Ammon's horn (tissue), 1 donor: ENCODE measurements at regions not wholly inside any gene's neighbourhood (a gene's known extent, or its start where the extent isn't known, plus 50 kb on each side); places are given as distances from the start of the nearest gene placed in this dataset.
"Not testable (repeated sequence)": the region's sequence is repeated elsewhere in the genome, so short reads cannot be mapped to it uniquely, and the experiment has no call there.

Source experiments
- DNase-seq: peaks from one replicate; pipeline ENCODE4 v3.0.0-alpha.2; 2016; ENCODE audit warnings: low spot score

GRCh38 chr6:147977851-147978465, 364.7 kb upstream of the SASH1 start:
- DNase-seq, result no peak

DNA sequence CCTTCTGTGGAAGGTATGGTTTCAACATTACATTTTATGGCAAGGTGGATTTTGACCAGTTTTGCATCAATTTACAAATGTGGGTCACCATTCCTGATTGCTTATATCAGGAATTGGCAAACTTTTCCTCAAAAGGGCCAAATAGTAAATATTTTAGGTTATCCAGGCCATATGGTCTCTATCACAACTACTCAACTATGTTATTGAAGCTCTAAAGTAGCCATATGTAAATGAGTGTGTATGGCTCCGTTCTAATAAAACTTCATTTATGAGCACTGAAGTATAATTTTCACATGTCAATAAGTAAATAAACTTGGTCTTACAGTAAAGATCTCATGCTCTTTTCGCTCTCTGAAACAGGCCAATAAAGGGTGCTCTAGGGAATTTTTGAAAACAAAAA, 362.7 kb upstream of the SASH1 start:
- no peak for DNase-seq

DNA sequence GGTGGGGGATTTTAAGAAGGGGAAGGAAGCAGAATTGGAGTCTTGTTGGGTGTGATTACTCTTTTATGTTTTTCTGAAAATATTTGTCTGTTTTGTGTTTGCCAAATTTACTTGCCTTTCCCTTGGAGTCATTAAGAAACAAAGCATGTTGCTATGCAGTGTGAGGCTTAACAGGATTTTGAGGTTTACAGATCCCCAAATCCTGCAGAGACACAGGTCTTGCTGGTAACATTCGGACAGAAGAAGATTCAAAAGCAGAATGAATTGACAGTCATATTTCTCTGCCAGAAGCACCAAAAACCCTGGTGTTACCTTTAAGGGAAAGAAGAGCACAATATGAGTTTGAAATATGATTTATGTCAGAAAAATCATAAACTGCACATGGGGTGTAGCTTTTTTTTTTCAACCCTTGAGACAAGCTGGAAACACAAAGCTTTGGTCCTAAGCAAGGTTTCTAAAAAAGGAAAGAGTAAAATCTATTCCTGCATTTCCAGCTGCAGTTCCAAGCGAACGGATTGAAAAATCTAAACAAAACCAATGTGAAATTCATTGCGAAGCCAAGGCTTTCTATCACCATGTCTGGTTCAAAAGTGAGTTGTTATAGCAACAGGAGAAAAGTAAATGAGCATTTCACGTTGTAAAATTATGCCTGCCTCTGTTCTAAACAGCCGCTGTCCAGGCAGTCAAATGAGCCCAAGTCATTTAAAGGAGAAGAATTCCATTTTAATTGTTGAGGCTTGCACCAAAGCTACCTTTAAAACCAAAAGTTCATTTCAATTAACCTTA, 358.9 kb upstream of the SASH1 start:
- peak; percentile 21 for DNase-seq

DNA sequence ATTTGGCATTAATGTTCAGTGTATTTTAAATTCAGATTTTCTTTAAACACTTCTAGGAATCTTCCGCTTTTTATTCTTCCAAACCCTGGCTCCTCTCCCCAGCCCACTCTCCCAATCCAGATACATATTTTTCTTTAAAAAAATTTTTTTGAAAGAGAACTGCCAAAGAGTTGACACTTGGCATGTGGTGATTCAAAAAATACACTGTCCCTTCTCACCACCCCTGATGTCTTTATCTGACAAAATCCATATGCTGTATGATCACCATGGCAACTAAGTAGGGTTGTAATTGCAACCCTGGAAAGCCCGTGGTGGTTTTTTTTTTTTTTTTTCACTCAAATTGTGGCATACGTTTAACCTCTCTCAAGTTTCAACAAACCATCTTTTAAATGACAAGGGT, 355.8 kb upstream of the SASH1 start:
- DNase-seq, result no peak

- DNase-seq, result no peak
These were observed 352.5 kb upstream of the SASH1 start for GRCh38 chr6:147990159-147990558.

DNA sequence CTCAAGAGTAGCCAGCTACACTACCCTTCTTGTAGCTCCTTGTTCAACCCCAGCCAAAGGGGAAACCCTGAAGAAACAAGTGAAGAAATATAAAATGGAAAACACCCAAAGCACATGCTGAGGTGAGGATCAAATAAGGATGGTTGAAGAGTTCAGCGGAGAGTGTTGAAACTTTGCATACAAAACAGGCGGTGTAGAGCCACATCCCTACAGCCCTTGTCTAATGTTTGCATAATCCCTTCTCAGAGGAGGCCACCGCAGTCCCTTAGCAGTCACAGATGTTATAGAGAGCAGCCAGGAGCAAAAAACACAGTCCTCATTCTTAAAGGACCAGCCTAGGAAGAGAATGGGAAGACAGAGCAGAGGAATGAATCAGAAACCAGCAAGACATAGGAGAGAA, 350.7 kb upstream of the SASH1 start:
- DNase-seq, result no peak

DNA sequence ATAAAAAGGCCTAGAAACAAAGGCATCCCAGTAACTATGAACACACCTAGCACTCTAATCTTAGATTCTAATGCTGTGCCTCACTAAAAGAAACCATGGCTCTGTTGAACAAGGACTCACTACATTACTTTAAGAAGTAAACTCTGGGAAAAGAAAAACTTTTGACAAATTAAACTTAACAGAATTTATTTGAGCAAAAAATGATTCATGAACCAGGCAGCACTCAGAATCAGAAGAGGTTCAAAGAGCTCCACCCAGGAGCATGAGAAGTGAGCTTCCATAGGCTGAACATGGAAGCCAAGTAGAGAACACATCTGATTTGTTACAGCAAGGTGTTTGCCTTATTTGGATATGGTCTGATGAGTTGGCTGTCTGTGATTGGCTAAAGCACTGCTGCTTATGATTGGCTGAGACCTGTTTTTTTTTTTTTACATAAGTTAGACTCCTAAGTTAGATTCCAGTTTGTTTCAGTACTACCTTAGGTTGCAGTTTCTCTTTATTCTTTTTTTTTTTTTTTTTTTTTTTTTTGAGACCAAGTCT, 343.6 kb upstream of the SASH1 start:
- no peak for DNase-seq

DNA sequence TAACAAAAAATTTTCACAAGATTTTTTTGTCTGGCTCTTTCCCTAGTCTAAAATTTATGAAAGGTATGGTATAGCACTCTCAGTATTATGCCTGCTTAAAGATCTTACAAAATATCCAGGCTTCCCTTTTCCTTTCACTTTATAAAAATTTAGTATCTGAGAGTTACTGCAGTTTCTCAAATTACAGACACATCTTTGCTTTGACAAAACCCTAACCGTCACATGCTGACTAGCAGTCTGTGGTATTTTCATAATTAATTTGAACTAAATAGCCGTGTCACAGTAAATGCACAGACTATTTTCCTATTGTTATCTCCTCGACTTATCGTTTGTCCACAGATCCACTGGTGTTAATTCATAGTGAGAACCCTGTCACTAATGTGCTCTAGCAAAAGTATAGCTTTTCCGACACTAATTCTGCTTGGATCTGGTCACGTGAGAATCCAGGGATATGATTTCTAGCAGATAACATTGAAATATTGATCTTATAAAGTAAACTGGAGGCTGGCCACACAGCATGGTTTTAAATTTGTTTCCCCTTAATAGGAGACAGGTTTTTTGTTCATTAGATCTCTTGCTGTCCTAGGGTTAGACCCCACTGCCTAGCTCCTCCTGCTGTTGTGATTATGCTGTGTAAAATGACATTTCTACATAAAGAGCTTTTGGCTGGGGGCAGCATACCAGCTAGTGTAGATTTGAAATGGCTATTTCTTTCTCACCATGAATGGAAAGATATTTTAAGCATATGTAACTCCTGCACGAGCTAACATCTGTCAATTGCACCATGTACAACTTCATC, 340.6 kb upstream of the SASH1 start:
- no peak for DNase-seq

DNA sequence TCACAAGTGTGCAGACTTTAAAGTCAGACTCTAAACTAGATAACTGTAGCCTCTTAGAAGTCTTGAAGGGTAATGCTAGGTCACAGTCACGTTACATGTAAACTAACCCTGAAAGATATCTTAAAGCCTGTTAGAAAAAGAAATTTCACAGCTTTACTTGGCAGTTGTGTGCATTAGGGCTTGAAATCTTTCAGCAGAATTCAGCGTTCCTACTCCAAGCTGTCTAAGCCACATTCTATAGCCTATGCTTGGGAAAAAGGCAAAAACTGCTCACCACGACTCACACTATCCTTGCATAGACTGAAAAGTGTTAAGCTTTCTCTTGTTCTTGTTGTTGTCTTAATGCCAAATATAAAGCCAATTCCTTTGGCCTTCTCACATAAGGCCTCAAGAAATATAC, 338.0 kb upstream of the SASH1 start:
- DNase-seq, result no peak

GRCh38 chr6:148005806-148006205, 336.8 kb upstream of the SASH1 start:
- DNase-seq, result no peak

DNA sequence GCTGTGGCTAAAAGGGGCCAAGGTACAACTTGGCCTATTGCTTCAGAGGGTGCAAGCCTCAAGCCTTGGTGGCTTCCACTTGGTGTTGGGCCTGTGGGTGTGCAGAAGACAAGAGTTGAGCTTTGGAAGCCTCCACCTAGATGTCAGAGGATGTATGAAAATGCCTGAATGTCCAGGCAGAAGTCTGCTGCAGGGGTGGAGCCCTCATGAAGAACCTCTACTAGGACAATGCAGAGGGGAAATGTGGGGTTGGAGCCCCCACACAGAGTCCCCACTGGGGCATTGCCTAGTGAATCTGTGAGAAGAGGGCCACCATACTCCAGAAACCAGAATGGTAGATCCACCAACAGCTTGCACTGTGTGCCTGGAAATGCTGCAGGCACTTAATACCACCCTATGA, 332.1 kb upstream of the SASH1 start:
- DNase-seq, result not testable (repeated sequence)

- DNase-seq, result no peak
These were observed 326.6 kb upstream of the SASH1 start for GRCh38 chr6:148016013-148016412.

GRCh38 chr6:148021165-148021564, 321.5 kb upstream of the SASH1 start:
- no peak for DNase-seq

- DNase-seq, result no peak
These were observed 320.9 kb upstream of the SASH1 start for GRCh38 chr6:148021699-148022098.

- DNase-seq, result not testable (repeated sequence)
These were observed 320.4 kb upstream of the SASH1 start for GRCh38 chr6:148022279-148022678.

GRCh38 chr6:148027201-148027600, 315.4 kb upstream of the SASH1 start:
- DNase-seq, result no peak

GRCh38 chr6:148035806-148036390, 306.7 kb upstream of the SASH1 start:
- DNase-seq, result no peak

GRCh38 chr6:148037496-148037895, 305.1 kb upstream of the SASH1 start:
- DNase-seq, result no peak

GRCh38 chr6:148041546-148041945, 301.1 kb upstream of the SASH1 start:
- no peak for DNase-seq

GRCh38 chr6:148042536-148042935, 300.1 kb upstream of the SASH1 start:
- no peak for DNase-seq

DNA sequence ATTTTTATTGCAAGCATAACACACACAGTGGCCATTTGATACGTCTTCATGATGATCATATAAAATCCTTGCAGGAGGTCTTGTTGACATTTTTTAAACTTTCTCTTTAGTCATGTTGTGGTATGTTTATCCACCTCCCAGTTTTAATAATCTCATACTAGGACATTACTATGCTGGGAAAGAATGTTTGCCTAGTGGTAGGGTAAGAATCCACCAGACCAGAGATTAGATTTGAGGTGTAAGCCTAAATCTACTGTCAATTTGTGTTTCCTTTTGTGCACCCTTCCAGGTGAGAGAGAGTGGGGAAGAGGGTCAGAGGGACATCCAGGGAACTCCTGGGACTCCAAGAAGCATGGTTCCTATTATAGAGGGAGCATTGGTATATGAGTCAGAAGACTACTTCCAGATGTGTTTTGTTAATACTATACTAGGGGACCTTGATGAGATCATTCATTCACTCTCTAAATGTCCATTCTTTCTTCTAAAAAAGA, 298.3 kb upstream of the SASH1 start:
- DNase-seq, result no peak

DNA sequence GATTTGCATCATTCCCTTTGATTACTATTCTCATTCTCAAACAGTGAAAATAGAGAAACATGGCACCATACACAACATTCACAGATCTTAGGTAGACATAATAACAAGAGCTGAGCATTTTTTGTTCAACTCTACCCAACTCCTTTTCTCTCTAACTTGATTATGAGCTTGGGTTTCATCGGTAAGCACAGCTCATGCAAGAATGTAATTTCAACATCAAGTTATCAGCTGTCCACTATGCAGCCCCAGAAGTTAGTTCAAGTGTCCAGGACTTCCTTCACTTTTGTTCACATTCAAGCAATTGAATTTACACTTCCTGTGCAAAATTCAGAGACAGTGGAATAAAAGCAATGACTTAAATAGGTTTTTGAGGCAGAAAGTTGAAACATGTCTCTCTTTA, 297.7 kb upstream of the SASH1 start:
- DNase-seq, result no peak
